Hematopoietic multipotent progenitor cell treated with erythropoietin and hydrocortisone succinate and interleukin-3 and kit ligand, for 15 days (in vitro differentiated cells): ENCODE measurements at regions not wholly inside any gene's neighbourhood (a gene's known extent, or its start where the extent isn't known, plus 50 kb on each side); places are given as distances from the start of the nearest gene placed in this dataset.

Experiments
- DNase-seq: peaks from one replicate; pipeline ENCODE4 v3.0.0-alpha.2; 2015; ENCODE audit warnings: low spot score

DNA sequence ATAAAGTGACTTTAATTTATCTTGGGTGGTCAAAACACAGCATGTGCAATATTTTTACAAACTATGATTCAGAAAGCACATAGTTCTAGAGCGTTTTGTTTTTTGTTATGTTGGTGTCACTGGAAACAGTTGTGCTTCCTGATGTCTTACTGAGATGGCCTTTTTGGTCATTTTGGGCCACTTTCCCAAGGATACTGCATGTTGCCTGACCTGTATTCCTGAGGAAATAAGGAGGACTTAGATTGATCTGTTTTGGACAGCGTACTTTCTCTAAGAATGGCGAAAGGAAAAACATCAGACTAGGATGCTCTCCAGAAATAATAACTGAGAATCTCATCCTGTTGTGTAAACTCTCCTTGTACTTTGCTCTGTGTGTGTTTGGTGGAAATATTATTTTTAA, 451.2 kb downstream of the USP25 start:
- no peak for DNase-seq

DNA sequence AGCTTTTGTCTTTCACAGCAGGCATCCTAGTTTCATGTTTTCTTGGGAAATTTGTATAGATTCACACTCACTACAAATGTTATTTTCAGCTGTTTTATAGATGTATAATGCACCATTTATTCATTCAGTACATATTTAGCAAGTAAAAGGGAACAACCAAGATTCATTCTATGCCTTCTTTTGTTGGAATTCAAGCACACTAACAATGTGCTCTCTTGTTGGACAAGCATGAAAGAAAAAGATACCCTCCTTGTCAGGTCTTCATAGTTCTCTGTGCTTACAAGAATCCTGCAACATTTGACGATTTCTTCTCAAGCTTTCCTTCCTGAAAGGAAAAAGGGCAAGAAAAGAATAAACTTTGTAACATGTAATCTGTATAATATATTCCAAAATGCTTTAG, 456.0 kb downstream of the USP25 start:
- DNase-seq = no peak

DNA sequence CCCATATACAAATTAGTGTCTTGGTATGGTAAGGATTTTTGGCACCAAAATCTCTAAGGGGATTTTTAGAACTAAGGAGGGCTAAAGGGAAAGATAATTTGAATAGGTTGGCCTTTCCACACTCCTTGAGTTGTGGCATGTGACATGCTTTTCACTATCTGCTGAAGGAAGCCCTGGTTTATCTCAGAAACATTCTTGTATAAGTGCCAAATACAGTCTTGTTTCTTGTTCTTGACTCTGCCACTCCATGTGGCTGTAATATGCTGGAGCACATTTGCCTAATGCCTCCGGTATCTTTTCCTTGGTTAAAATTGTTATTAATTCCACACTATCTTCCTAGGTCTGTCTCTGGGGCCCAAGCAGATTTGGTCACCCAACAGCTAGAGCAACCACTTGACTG, 457.0 kb downstream of the USP25 start:
- no peak for DNase-seq

DNA sequence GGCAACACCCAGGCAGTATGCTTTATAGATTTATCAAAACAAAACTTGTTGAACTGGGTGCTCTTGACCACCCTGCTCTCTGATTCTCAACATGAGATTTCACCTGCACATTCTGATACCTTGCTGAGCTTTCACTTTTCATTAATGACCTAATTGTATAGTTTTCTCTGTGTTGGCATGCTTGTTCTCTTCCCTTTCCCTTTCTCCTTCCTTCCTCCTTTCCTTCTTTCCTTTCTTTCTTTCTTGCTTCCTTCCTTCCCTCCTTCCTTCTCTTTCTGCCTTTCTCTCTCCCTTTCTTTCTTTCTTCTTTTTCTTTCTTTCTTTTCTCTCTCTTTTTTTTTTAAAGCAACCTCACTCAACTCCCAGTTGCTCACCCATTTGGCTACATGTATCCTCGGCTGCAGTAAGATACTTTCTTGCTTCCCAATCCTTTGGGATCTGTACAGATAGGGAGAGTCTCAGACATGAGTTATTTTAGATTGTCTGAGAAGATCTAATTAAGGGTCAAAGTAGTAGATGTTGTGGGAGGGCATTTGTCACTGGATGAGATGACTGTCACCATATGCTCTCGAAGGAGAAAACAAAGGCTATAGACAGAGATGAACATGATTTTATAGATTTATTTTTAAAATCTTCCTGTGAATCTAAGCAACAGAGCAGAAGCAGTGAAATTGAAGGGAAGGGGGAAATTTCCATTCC, 458.0 kb downstream of the USP25 start:
- DNase-seq = no peak

DNA sequence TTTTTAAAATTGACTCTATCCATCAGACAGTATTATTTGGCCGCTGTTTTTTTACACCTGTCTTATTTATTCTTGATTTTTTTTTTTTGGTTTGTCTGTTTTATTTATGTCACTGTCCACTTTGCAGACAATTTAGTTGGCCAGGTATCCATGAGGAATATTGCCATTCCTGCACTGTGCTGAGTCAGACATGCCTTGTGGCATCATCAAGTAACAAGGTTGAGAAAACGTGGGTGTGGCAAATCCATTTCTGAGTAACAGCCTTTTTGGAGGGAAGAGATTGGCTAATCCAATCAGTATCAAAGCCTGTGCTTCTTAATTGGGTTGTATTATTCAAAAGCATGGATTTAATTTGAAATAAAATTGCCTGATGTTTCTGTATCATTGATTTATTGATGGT, 463.1 kb downstream of the USP25 start:
- DNase-seq = no peak

DNA sequence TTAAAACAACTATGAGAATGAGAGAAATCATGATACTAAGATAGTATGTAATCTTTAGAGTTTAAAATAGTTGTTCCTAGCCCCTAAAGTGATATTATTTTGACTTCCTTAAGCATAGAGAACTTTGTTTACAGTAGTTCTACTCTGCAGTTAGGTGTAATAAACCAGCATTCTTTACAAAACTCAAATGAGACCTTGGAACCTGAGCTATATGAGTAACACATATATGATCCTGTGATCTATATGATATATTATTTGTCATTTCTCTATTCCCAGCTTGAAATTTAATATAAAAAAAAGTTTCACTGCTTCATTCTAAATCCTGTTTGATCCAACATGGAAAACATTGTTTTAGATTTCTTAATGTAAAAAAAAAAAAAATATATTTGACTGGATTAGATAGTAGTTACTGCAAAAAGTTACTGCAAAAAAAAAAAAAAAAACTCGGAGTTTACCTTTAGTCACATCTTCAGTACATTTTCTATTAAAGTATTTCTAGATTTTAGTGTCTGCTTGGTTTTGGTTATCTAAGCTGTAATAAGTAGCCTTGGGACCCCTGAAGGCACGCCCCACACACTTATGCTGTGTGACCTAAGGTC, 463.8 kb downstream of the USP25 start:
- no peak for DNase-seq

DNA sequence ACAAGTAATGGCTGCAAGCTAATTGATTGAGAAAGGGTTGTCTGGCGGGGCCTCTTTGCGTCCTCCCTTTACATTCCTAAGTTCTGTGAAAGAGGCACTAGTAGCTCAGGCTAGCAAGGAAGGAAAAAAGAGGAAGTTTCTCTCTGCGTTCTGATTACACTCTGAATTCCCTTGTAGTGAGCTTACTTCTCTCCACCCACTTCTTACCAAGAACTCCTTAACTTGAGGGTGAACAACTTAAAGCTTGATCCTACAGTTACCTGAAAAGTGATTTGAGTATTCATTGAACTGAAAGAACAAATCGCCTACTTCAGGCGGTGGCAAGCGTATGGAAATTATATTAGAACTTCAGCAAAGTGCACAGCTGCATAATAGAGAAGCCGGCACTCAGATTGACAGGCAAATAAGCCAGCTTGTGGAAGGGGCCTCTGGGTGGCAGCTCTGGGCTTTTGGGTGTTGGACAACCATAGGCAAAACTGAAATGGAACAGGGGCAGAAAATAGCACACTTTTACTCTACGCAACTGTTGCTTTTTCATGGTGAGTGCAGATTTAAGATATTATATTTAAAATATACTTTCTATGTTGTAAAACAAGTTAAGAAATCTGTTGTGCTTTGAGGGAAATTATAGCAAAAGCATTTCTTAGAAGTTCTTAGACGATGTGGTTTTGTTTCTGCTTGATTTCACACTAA, 464.5 kb downstream of the USP25 start:
- peak; percentile 10 for DNase-seq

DNA sequence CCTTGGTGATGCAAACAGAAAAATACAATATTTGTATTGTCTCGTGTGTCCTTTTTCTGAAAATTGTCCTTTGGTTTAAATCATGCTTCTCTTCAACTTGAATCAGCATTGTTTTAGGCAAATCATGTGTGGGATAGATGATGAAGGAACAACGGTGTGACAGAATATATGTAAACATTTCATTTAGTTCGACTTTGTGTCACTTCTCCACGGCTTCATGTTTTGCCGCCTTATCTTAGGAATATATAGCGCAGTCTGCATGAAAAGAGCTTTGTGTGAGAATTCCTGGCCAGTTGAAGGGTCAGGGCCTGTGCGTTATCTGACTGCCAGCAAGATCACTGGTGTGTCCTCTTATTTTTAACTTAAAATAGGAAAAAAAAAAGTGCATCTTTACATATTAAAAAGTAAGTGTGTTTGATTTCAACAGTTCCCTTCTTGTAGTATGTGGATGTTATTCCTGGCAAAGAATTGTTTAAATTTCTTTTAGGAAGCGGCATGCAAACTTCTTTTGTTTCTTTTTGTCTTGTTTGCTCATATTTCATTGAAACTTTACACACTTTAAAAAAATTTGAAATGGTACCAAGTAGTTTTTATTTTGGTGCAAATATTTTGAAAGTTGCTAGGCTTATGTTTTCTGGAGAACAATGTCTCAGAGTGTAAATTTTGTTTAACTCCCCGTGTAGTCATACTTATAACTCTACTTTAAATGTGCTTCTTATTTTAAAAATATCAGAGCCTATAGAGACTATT, 465.2 kb downstream of the USP25 start:
- DNase-seq = peak; percentile 3

DNA sequence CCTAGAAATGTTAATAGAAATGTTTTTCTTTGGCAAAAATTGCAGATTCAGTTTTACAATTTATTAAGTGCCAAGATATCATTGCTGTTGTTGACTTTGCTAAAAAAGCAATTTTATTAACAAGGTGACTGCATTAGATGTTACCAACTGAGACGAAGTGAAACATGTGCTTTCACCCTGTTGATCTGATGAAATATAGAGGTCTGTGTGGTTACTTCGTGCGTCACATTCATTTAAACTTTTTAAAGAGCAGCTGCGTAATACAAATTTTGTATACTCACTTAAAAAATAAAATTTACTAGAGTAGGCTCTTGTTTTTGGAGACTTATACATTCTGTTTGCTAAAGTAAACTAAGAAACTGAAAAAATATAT, 465.7 kb downstream of the USP25 start:
- peak; percentile 6 for DNase-seq

DNA sequence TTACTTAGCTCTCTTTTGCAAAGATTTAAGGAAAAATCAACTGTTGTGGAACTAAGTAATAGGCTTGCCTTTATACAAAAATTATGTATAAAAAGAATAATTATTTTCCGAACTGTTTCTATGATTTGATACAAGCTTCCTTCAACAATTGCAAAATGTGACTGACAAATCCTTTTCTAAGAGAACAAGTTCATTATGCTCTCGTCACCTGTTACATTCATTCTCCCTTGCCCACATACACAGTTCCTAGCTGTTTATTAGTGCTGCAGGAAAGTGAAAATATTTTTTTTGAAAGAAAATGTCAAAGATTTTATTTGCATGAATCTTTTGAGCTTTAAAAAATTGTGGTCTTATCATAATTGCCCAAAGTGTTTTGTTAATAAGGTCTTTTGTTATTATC, 466.2 kb downstream of the USP25 start:
- DNase-seq = no peak

DNA sequence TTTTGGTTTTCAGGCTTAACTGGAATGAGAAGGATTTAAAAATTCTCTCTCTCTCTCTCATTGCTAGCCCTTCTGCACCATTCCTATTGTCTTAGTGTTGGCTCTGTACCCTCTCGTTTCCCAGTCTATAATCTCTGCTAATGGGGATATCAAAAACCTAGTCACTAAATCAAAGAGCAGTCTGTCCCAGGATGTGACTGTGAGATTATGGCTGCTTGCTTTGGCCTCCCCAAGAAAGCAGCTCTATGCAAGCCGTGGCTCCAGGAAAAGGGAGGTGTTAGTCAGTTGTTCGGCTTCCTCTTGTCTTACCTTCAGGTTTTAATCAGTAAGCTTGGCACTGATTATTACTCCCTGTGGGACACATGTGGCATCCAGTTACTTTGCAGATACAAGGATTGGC, 468.8 kb downstream of the USP25 start:
- DNase-seq = no peak

DNA sequence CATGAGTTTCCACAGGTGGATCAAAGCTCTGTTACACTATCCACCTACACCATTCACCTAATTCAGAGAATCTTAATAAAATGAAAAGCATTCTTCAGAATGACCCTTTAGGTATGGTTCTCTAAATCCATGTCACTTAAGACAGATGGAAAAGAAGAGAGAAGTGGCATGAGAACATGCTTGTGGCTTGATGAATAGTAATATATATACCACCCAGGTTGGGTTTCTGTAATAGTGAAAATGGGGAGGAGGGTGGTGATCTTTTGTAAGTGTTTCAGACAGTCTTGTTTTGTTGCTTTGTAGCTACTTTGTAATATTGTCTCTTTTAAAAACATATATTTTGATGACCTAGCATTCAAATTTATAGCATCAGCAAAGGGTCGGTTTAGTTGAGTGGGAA, 469.8 kb downstream of the USP25 start:
- DNase-seq = no peak

DNA sequence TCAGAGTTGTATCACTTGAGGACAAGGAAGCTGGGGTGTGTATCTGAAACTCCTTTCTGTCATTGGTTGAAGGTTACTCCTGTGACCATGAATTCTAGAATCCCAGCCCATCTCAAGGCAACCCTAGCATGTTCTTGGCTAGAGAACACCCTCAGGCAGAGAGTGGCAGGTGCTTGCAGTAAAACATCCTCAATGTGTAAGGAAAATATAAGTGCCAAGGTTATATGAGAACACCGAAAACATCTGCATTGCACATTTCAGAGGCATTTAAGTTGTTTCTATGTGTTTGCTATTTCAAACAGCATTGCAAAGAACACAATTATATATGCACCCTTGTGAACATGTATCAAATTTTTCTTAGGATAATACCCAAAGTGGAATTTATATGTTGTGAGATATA, 471.9 kb downstream of the USP25 start:
- no peak for DNase-seq

DNA sequence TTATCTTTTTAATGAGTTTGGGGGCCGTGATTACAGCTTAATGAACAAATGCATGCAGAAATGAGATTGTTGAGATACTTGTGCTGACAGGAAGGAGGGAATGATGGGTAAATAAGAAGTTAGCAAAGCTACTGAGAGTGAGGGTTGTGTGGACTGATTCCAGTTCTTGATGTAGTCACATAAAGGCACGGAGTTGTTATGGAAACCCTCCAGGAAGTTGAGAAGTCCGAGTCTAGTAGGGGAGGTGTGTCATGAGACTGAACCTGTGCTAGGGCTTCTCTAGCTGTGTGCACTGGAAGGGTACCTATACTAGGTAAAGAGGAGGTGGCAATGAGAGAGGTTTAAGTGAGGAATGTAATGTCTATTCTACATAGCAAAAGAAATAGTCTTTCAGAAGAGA, 475.7 kb downstream of the USP25 start:
- DNase-seq = no peak

DNA sequence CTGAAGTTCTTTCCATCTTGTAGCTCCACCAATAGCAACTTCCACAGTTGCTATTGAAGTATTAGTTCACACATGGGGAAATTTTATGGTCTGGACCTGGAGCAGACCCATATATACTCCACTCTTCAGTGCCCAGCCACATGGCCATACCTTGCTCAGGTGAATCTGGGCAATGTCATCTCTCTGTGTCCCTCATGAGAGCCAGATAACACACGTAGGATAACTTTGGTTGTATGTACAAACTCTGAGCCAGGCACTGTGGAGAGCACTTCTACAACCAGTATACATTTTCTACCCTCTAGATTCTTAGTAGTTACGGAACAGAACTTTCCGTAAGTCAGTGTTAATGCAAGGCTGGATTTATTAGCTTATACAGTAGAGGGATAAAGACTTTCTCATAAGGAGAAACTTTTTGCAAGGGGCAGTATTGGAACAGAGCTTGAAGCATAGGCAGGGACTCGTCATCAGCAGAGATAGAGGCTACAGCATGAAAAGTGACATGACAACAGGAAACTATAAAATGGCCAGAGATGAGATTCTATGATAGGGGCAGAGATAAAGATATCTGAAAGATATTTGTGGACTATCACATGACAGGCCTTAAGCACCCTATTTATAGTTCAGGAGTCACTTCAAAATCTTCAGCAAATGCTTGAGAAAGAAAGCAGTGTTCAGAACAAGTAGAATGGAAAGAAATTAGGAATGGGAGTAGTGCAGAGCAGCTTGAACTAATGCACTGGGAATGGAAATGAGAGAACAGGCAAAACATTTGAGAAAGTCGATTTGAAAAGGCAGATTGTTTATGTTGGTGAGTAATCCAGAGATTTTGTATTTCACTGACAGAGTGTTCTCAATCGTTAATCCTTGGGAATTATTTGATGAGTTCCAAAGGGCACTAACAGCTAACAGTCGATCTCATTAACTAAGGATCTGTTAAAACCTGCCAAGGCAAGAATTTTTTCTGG, 481.8 kb downstream of the USP25 start:
- no peak for DNase-seq

DNA sequence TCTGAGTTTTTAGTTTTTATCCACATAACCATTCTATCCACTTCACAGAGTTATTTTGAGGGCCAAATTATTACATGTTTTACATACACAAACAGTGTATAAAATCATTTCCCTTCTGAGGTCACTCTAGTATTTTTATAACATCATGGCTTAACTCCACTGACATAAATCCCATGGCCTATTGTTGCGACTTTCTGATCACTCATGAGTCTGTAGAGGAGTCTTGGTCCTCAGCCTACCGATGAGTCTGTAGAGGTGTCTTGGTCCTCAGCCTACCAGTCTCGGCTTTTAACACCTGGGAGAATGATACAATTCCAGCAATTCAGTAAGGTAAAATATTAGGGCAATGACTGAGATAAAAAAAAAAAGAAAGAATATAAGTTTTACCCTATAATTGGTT, 483.7 kb downstream of the USP25 start:
- no peak for DNase-seq

DNA sequence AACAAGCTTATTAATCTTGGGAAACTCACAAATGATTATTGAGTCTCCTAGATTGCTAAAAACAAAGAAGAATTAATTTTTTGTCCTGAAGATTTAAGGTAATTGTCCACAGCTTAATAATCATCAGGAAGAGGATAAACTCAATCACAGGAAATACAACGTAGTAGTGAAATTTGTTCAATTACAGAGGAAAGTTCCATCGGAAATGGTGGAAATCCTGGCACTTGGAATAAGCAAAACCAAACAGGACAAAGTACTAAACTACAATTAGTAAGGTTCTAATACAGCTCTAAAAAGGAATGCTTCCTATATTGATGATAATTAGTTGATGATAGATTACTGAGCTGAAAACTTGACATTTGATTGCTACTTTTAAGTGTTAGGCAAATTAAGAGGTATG, 485.4 kb downstream of the USP25 start:
- no peak for DNase-seq

DNA sequence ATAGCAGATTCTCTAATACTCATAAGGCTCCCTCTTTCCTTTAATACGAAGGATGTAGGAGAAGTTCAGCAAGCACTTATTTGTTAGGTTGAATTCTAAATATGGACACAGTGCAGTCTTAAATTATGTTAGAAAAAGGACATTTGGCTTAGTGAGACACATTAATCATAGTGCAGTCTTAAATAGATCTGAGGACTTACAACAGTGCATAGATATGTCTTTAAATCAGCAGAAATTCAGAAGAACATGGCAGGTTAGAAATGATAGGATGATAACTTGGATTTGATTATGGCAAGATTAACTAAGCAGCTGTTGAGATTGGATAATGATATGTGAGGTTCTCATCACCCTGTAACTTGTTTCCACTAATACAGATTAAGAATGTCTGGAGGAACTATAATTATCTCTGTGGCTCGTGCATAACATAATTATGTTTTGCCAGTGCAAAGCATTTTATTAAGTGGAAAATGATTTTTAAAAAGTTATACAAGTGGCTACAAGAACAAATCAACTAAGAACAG, 485.9 kb downstream of the USP25 start:
- no peak for DNase-seq

DNA sequence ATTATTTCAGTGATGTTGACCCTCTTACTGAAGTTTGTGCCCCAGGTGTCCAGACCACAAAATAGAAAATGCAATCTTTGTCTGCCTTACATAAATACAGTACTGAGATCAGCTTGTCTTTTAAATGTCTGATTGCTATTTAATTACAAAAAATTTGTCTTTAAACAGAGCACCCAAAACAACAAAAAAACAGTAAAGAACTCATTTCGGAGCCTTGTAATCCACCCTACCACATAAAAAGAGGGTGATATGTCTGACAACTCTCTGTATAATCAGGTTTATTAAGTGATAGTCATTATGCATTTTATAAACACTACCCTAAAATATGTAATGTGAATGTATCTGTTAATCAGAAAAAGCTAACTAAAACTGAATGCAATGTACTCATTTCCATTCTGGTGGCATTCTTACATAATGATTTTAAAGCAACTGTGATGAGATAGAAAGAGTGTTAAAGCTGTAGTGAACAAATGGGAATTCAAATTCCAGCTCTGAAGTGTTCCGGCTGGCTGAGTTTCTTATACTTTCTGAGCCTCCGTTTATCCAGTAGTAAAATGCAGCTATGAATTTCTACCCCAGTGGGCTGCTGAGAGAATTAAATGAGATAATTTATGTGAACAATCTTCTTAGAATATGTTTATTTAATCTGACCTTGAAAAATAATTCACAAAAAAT, 486.6 kb downstream of the USP25 start:
- no peak for DNase-seq

DNA sequence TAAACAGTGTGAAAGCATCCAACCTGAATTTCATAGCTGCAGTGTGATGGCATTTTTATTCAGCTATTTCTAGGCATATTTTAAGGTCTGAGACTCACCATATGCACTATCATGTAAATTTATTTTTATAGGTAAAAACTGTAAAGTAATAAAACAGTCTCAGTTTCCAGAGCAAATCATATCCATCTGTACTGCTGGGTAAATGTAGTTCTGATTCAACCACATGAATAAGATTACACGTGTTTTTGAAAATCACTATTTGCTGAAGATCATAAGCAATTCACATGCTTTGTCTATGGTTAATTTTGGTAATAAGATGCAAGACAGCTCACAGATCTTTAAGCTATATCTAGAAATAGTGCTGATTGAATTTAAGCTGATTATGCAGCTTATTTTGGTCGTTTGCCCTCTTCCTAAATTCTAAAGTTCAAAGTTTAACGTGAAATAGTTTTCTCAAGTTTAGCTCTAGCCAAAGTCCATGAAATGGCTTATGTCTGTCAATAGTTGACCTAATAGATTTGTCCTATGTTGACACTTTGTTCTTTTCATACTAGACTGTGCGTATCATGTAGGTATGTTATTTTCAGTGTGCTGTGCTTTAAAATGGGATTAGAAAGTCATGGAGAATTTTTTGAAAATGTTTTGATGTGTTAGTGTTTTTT, 489.0 kb downstream of the USP25 start:
- no peak for DNase-seq
